ENCODE measurements at regions not wholly inside any gene's neighbourhood (a gene's known extent, or its start where the extent isn't known, plus 50 kb on each side); places are given as distances from the start of the nearest gene placed in this dataset.

DNA sequence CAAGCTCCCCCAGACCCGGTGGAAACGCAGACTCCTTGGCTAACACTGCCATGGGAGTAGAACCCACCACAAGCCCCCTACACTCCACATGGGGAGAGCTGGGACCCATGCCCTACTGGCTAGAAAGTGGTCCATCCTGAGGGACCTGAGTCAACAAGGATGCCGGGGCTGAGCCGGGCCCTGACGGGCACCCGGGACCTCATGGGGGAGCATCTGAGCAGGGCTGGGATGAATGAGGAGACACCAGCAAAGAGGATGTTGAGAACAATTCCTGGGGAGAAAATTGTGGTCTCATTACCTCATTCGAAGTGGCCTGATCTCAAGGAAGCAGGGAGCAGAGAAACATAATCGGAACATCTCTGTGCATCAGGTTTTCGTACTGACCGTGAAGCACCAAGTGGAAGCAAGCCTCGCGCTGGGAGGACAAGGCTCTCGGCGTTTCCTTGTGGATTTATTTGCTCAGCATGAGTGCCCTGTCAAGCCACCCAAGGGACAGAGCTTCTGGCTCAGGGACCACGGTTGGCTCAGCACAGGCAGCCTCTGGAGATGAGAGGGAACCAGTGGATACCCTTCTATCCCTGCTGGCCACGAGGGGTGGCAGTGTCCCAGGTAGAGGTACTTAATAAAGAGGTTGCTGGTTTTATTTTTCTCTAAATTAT is 132.2 kb upstream of the FAM20C start:
- DNase-seq: no peak
- Mint-ChIP-seq H3K9me3 (no peaks in the 10 kb centered on the region), H3K4me1 (no peaks in the 10 kb centered on the region), H3K36me3 (ENCODE audit: low read depth) (no peaks in the 10 kb centered on the region), H3K27ac (no peak overlapping the region), H3K27me3 (no peaks in the 10 kb centered on the region), H3K4me3 (no peak overlapping the region)
- ChIA-PET CTCF (no interaction called here), POLR2A (no interaction called here)

DNA sequence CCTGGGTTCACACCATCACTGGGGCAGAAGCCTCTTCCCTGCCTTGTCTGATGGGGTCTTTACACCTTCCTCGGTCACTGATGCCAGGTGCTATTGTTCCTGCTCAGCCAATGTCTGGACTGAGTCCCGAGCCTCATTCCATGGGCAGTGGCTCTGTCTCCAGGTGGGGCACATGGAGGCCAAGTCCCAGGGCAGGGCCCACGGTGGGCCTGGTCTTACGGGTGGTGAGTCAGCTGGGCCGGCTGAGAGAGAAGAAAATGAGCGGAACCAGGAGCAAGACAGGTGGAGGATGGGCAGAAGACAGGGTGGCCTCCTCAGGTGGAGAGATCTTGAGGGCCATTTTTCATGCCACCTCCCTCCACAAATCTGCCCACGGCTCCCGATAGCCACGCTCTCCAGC is 131.7 kb upstream of the FAM20C start:
- CTCF ChIA-PET: no interaction called here
- no peaks in the 10 kb centered on the region for H3K27me3 Mint-ChIP-seq
- H3K9me3 Mint-ChIP-seq: no peaks in the 10 kb centered on the region
- no peak overlapping the region for H3K27ac Mint-ChIP-seq
- POLR2A ChIA-PET: no interaction called here
- no peaks in the 10 kb centered on the region for H3K4me1 Mint-ChIP-seq
- DNase-seq: no peak
- no peak overlapping the region for H3K4me3 Mint-ChIP-seq
- H3K36me3 Mint-ChIP-seq (ENCODE audit: low read depth): no peaks in the 10 kb centered on the region

DNA sequence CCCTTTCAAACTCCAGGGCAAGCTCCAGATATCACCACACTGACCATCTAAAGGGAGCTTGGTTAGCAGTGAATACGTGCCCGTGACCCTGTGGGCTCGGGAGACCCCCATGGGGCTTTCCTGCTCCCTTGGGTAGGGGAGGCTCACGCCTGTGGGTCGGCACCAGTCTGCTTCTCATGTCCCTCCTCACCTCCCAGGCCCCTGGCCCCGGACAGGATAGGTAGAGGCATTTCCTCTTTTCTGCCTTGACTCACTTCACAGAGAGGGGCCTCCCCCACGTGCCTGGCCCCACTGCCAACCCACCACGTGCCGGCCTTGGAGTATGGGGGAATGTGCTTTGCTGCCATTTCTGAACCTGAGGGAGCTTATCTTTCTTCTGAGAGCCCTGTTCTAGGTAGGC is 131.3 kb upstream of the FAM20C start:
- Mint-ChIP-seq H3K9me3 (no peaks in the 10 kb centered on the region), H3K4me1 (no peaks in the 10 kb centered on the region), H3K36me3 (ENCODE audit: low read depth) (no peaks in the 10 kb centered on the region), H3K4me3 (no peak overlapping the region), H3K27me3 (no peaks in the 10 kb centered on the region), H3K27ac (no peak overlapping the region)
- ChIA-PET POLR2A (no interaction called here), CTCF (no interaction called here)
- DNase-seq: no peak

DNA sequence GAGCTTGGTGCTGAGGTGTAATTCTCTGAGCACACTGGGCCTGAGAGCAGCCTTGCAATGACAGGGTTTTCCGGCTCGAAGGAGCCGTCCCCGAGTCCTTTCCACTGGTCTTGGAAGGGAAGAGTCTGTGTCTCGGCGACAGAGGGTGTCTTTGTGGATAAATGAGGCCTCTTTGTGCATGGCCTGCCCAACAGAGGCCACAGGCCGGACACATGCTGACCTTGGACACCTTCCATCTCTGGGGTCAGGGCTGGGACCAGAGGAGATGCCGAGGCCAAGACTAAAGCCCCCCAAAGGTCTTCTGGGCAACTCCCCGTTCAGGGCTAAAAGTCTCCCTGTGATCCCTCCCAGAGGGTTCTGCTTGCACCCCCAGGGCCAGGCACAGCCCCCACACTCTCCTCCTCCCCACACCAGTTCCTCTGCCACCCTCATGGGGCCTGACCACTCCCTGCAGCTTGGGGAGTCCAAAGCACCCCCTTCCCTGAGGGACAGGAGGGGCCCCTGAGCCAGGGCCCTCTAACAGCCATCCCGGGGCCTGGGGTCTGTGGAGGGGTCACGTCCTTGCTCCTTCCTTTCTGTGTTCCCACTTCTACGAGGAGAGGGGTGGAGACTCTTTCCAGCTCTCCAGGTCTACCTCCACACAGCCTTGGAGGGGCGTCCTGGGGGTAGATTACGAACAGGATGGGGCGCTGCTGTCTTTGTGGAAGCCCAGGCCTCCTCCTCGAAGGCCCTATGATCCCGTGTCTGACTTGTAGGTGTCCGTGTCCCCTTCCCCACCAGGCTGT is 130.6 kb upstream of the FAM20C start:
- DNase-seq: no peak
- H3K9me3 Mint-ChIP-seq: no peaks in the 10 kb centered on the region
- H3K4me1 Mint-ChIP-seq: no peaks in the 10 kb centered on the region
- POLR2A ChIA-PET: no interaction called here
- CTCF ChIA-PET: no interaction called here
- H3K27me3 Mint-ChIP-seq: no peaks in the 10 kb centered on the region
- no peak overlapping the region for H3K4me3 Mint-ChIP-seq
- no peaks in the 10 kb centered on the region for H3K36me3 Mint-ChIP-seq (ENCODE audit: low read depth)
- no peak overlapping the region for H3K27ac Mint-ChIP-seq

DNA sequence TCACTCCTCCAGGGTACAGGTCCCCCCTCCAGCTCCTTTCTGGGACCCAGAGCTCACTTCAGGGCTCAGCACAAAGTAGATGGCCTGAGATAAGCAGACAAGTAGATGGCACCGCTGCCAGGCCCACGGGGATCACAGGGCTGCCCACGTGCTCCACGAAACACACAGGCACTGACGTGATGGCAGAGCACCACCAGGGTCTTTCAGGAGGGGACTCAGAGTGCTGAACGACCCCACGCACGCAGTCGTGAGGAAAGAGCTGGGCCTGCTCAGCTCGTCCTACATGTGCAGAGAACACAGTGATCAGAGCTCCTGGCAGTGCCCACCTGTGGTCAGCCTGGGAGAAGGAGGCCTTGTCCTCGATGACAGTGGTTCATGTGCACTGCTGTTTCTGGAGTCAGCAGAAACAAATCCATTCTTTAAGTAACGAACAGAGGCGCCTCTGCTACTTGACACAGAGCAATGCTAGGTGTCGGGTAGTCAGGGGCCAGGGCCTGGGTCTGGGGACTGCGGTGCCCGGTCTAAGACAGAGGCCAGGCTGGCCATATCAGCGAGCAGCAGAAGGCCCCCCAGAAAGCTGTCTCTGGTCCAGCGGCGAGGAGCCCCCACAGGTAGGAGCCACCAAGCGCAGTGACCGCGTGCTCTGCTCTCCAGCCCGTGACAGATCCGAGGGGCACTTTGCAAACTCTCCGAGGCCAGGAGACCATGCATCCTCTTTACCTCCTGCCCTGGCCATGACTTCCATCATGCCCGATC is 129.8 kb upstream of the FAM20C start:
- ChIA-PET POLR2A (no interaction called here), CTCF (no interaction called here)
- no peak overlapping the region for H3K27ac Mint-ChIP-seq
- H3K36me3 Mint-ChIP-seq (ENCODE audit: low read depth): no peaks in the 10 kb centered on the region
- H3K27me3 Mint-ChIP-seq: no peaks in the 10 kb centered on the region
- no peaks in the 10 kb centered on the region for H3K4me1 Mint-ChIP-seq
- H3K9me3 Mint-ChIP-seq: no peaks in the 10 kb centered on the region
- H3K4me3 Mint-ChIP-seq: no peak overlapping the region
- no peak for DNase-seq

DNA sequence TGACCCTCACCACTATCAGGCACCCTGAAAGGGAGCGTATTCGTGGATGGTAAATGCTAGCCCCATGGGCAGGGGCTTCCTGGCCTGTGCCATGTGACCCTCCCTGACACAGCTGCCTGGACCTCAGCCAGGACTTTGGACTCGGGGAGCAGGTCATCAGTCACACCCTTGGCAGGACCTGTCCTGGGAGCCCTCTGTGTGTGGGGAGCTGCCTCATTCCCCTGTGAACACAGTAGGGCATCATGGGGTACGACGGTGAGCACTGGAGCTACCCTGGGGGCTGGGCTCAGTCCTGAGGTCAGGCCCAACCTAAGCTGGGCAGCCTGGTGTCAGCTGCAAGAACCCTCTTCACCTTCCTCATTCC is 129.3 kb upstream of the FAM20C start:
- Mint-ChIP-seq H3K27ac (no peak overlapping the region), H3K9me3 (no peaks in the 10 kb centered on the region), H3K36me3 (ENCODE audit: low read depth) (no peaks in the 10 kb centered on the region), H3K4me3 (no peak overlapping the region), H3K4me1 (no peaks in the 10 kb centered on the region), H3K27me3 (no peaks in the 10 kb centered on the region)
- POLR2A ChIA-PET: no interaction called here
- no peak for DNase-seq
- CTCF ChIA-PET: no interaction called here

DNA sequence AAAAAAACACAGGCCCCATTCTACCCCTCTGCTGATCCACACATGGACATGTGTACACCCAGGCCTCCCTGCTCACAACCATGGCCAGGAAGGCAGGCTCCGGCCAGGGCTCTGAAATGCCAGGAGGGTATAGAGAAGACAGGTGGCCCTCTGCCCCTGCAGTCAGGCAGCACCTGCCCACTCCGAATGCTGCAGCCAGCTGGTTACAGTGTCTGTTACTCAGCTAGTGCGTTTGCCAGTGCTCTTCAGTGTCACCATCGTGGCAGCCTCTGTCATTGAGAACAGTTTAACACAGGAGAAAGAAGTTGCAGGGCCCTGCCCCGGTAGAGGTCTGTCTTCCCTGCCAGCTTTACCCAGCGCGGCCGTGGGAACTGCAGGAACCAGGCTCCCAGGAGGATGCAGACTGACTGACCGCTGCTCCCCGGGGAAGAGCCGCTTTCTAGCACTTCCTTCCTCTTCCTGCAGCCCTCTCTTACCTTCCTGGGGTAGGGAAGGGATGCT is 128.8 kb upstream of the FAM20C start:
- no peak for DNase-seq
- ChIA-PET CTCF (no interaction called here), POLR2A (no interaction called here)
- no peak overlapping the region for H3K27ac Mint-ChIP-seq
- H3K4me1 Mint-ChIP-seq: no peaks in the 10 kb centered on the region
- H3K9me3 Mint-ChIP-seq: no peaks in the 10 kb centered on the region
- no peaks in the 10 kb centered on the region for H3K27me3 Mint-ChIP-seq
- no peaks in the 10 kb centered on the region for H3K36me3 Mint-ChIP-seq (ENCODE audit: low read depth)
- no peak overlapping the region for H3K4me3 Mint-ChIP-seq

DNA sequence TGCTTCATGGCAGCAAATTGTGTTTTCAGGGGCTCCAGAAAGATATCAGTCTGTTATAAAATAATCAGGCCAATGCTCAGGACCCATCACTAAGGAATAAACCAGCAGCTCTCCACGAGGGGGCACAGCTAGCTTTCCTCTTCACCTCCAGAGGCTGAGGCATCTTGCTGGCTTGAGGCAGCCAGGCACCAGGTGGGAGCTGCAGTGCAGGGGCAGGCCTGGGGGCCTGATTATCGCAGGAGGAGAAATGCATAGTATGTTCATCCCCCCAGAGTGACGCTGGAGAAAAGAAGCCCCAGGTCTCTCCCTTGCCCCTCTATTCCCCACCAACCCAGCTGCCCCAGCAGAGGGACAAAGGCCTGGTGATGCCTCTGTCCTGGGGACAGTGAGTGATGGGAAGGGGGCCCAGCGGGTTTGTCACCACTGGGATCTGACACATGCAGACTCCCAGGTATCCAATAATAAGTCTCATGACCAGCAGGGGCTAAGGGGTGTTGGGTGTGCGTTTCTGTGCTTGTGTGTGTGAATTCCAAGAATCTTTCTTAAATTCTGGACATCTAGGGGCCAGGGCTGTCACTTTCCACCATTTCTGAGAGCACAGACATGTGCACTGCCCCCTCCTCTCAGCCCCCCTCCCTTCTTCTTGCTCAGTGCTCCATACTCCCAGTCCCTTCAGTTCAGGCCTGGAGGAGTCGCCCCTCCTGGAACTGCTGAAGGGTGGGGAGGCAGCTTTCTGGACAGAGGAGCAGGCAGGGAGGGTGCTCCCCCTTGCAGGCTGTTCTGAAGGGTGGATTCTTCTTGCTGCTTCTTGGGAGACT is 128.1 kb upstream of the FAM20C start:
- H3K4me1 Mint-ChIP-seq: no peaks in the 10 kb centered on the region
- CTCF ChIA-PET: no interaction called here
- H3K27me3 Mint-ChIP-seq: no peaks in the 10 kb centered on the region
- DNase-seq: no peak
- H3K4me3 Mint-ChIP-seq: no peak overlapping the region
- no peak overlapping the region for H3K27ac Mint-ChIP-seq
- no peaks in the 10 kb centered on the region for H3K9me3 Mint-ChIP-seq
- H3K36me3 Mint-ChIP-seq (ENCODE audit: low read depth): no peaks in the 10 kb centered on the region
- POLR2A ChIA-PET: no interaction called here

DNA sequence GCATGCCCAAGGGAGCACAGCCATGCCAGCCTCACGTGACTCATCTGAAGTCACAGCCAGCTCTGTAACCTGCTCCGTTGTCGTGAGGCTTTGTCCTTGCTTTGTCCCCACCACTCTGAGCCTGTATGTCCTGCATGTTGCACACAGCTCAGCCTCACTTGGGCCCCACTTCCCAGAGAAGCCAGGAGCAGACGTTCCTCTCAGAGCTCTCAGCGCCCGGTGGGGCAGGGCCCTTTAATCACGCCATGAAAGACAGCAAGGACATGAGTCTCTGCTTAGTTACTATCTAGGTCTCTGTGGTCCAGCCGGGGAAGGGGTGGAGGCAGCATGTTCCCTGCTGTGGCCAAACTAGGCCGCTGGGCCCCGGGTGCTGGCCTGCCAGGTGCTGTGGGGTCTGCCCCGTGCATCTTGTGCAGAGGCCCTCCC is 127.4 kb upstream of the FAM20C start:
- Mint-ChIP-seq H3K36me3 (ENCODE audit: low read depth) (no peaks in the 10 kb centered on the region), H3K9me3 (no peaks in the 10 kb centered on the region), H3K4me3 (no peak overlapping the region), H3K4me1 (no peaks in the 10 kb centered on the region), H3K27me3 (no peaks in the 10 kb centered on the region), H3K27ac (no peak overlapping the region)
- DNase-seq: no peak
- CTCF ChIA-PET: no interaction called here
- POLR2A ChIA-PET: no interaction called here

DNA sequence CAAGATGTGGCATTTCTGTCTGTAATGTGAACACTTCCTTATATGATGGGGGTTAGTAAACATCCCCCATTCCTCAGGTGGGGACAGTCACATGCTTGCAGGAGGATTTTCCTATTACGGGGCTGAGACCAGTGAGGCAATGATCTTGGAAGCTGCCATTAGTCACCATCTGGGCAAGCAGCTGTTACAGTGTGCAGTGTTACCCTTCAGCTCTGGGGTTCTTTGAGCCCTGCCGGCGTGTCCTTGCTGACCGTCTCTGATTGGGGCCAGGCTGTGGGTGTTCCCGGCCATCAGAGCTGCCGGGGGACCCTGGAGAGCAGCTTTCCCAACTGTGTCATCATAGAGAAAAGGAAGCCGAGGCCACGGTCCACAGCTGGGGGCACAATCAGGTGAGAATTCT is 126.8 kb upstream of the FAM20C start:
- no peaks in the 10 kb centered on the region for H3K36me3 Mint-ChIP-seq (ENCODE audit: low read depth)
- ChIA-PET POLR2A (no interaction called here), CTCF (no interaction called here)
- H3K4me3 Mint-ChIP-seq: no peak overlapping the region
- H3K9me3 Mint-ChIP-seq: no peaks in the 10 kb centered on the region
- DNase-seq: no peak
- H3K27ac Mint-ChIP-seq: no peak overlapping the region
- no peaks in the 10 kb centered on the region for H3K4me1 Mint-ChIP-seq
- no peaks in the 10 kb centered on the region for H3K27me3 Mint-ChIP-seq

DNA sequence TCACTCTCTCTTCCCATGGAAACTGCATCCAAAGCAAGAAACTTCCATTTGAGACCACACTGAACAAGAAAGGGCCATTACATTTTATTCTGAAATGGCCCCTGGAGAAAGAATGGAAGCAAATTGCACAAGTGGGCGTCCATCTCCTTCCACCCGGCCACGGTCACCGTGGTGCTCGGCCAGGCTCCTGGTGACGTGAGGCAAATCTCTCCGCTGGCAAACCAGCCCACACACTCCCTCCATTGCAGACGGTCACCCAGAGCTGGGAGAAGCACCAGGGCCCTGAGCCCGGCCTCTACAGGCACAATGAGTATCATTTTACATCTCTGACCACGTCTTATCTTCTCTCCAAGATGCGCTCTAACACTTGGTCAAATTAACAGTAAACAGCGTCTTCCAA is 126.1 kb upstream of the FAM20C start:
- no peaks in the 10 kb centered on the region for H3K4me1 Mint-ChIP-seq
- DNase-seq: no peak
- CTCF ChIA-PET: no interaction called here

DNA sequence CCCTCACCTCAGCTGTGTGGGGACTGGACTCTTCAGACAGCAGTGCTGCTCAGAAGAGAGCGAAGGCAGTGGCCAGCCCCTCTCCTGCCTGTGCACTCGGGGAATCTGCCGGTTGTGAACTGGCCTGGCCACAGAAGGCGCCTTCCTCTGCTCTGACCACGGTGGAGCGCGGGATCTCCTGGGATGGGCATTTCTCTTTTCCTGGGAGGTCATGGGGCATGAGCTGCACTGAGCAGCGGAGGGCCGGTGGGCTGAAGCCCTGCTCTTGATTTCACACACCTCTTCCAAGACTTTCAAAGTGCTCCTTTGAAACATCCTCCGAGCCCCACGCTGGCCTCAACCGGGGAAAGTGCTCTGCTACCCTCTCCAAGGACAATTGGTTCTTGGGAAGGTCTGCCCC is 125.6 kb upstream of the FAM20C start:
- Mint-ChIP-seq H3K4me1 (no peaks in the 10 kb centered on the region), H3K27me3 (no peaks in the 10 kb centered on the region), H3K36me3 (ENCODE audit: low read depth) (no peaks in the 10 kb centered on the region), H3K4me3 (no peak overlapping the region), H3K27ac (no peak overlapping the region), H3K9me3 (no peaks in the 10 kb centered on the region)
- ChIA-PET CTCF (no interaction called here), POLR2A (no interaction called here)
- DNase-seq: no peak

More for the DNA sequence above, 126.1 kb upstream of the FAM20C start:
- no peaks in the 10 kb centered on the region for H3K36me3 Mint-ChIP-seq (ENCODE audit: low read depth)
- no peaks in the 10 kb centered on the region for H3K9me3 Mint-ChIP-seq
- no peak overlapping the region for H3K27ac Mint-ChIP-seq
- no peaks in the 10 kb centered on the region for H3K27me3 Mint-ChIP-seq
- POLR2A ChIA-PET: no interaction called here
- H3K4me3 Mint-ChIP-seq: no peak overlapping the region
